ENCODE measurements at regions not wholly inside any gene's neighbourhood (a gene's known extent, or its start where the extent isn't known, plus 50 kb on each side); places are given as distances from the start of the nearest gene placed in this dataset.

DNA sequence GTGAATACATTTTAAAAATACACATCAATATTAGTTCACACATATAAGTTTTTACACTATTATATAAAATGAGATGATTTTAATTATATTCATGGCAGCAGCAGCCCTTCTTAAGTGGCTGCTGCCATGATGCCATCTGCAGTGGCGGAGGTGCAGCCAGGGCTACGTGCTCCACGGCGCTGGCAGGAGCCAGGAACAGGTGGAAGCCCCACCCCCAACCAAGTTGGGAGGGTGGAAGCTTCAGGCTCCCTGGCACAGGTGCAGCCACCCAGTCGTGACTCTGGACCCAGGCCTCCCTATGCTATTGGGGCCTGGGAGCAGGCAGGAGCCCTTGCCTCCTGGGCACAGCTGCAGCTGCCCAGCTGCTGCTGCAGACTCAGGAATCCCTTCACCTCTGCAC lies 646.9 kb upstream of the PCDH9 start:
- TF ChIP-seq, protein P1, sequence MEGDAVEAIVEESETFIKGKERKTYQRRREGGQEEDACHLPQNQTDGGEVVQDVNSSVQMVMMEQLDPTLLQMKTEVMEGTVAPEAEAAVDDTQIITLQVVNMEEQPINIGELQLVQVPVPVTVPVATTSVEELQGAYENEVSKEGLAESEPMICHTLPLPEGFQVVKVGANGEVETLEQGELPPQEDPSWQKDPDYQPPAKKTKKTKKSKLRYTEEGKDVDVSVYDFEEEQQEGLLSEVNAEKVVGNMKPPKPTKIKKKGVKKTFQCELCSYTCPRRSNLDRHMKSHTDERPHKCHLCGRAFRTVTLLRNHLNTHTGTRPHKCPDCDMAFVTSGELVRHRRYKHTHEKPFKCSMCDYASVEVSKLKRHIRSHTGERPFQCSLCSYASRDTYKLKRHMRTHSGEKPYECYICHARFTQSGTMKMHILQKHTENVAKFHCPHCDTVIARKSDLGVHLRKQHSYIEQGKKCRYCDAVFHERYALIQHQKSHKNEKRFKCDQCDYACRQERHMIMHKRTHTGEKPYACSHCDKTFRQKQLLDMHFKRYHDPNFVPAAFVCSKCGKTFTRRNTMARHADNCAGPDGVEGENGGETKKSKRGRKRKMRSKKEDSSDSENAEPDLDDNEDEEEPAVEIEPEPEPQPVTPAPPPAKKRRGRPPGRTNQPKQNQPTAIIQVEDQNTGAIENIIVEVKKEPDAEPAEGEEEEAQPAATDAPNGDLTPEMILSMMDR (conservative IDR thresholded peaks at IDR 0.05 in 1 of 2, IDR thresholded peaks at IDR 0.05 in 1 of 2; ENCODE audit: low read depth in 1 of 2, low read length in 2 of 2) = no peak
- TF ChIP-seq EZH2 (IDR thresholded peaks at IDR 0.05; ENCODE audit: low read length, missing control alignments) = no peak

All from fibroblast of lung (primary cell).